CD14-positive monocyte (primary cell): ENCODE measurements at regions not wholly inside any gene's neighbourhood (a gene's known extent, or its start where the extent isn't known, plus 50 kb on each side); places are given as distances from the start of the nearest gene placed in this dataset.
"Not testable (repeated sequence)": the region's sequence is repeated elsewhere in the genome, so short reads cannot be mapped to it uniquely, and the experiment has no call there.

Experiments used
- DNase-seq, 3 donors: peaks; one replicate each; pipeline ENCODE4 v3.0.0-alpha.2; 2011 to 2022
- H2AFZ ChIP-seq: 2 replicates; pipeline ENCODE4 v1.6.0; 2012; ENCODE audit warnings: mild to moderate bottlenecking, low read depth, low read length, inconsistent platforms; ENCODE audit not compliant: insufficient read depth, poor library complexity, severe bottlenecking
- H3K27ac ChIP-seq, 2 donors: 1 replicate in 1 of 2; 2 replicates in 1 of 2; pipeline ENCODE4 v1.5.1; 2012 to 2013; ENCODE audit warnings: low read length in 2 of 2, control low read depth in 1 of 2, inconsistent platforms in 1 of 2, low read depth in 1 of 2, mild to moderate bottlenecking in 1 of 2
- H3K27me3 ChIP-seq, 2 donors: one replicate each; pipeline versions ENCODE4 v1.6.0 to v1.6.1; 2011 to 2013; ENCODE audit warnings: low read length in 2 of 2; ENCODE audit not compliant: control insufficient read depth in 2 of 2, insufficient read depth in 2 of 2
- H3K36me3 ChIP-seq, 2 donors: replicated peaks in 1 of 2; 1 replicate in 1 of 2; 2 replicates in 1 of 2; pipeline versions ENCODE4 v1.5.1 to v1.6.1; 2012 to 2013; ENCODE audit warnings: low read length in 2 of 2, control low read depth in 1 of 2, inconsistent platforms in 1 of 2, mild to moderate bottlenecking in 1 of 2; ENCODE audit not compliant: insufficient read depth in 2 of 2, control insufficient read depth in 1 of 2
- H3K4me1 ChIP-seq, 2 donors: 1 replicate in 1 of 2; 2 replicates in 1 of 2; pipeline versions ENCODE4 v1.5.1 to v1.6.1; 2012 to 2013; ENCODE audit warnings: low read length in 2 of 2, control low read depth in 1 of 2, inconsistent platforms in 1 of 2, mild to moderate bottlenecking in 1 of 2, moderate library complexity in 1 of 2; ENCODE audit not compliant: insufficient read depth in 2 of 2, control insufficient read depth in 1 of 2
- H3K4me2 ChIP-seq: replicated peaks from 2 replicates; pipeline ENCODE3; 2012; ENCODE audit warnings: low read length, moderate library complexity, mild to moderate bottlenecking; ENCODE audit not compliant: poor library complexity, severe bottlenecking; ENCODE audit errors: extremely low read depth
- H3K4me3 ChIP-seq, 3 experiments: fragments of 200-600 bp in 1 of 3; sonication (generic) in 1 of 3; replicated peaks in 1 of 3; 1 replicate in 2 of 3; 2 replicates in 1 of 3; pipeline ENCODE4 v1.5.1; 2011 to 2013; ENCODE audit warnings: low read length in 3 of 3, mild to moderate bottlenecking in 3 of 3, control low read depth in 2 of 3, low read depth in 2 of 3, inconsistent platforms in 1 of 3, moderate library complexity in 1 of 3
- H3K79me2 ChIP-seq: 2 replicates; pipeline ENCODE4 v1.6.0; 2012; ENCODE audit warnings: mild to moderate bottlenecking, control low read depth, inconsistent platforms, low read length, moderate library complexity; ENCODE audit not compliant: insufficient read depth
- H3K9ac ChIP-seq: 2 replicates; pipeline ENCODE4 v1.6.0; 2017; ENCODE audit warnings: low read length, mild to moderate bottlenecking; ENCODE audit not compliant: insufficient read depth, poor library complexity, severe bottlenecking
- H3K9me3 ChIP-seq, 2 donors: replicated peaks in 1 of 2; 1 replicate in 1 of 2; 2 replicates in 1 of 2; pipeline versions ENCODE4 v1.5.1 to v1.6.1; 2012 to 2013; ENCODE audit warnings: low read length in 2 of 2, control low read depth in 1 of 2; ENCODE audit not compliant: control insufficient read depth in 1 of 2, insufficient read depth in 1 of 2
- H4K20me1 ChIP-seq: 2 replicates; pipeline ENCODE4 v1.6.0; 2012; ENCODE audit warnings: mild to moderate bottlenecking, low read length, control low read depth, moderate library complexity; ENCODE audit not compliant: insufficient read depth
- H3K27ac Mint-ChIP-seq, 7 donors: one replicate each; pipeline ENCODE4 v1.8.0; 2020; ENCODE audit warnings: mild to moderate bottlenecking in 7 of 7, mixed read lengths in 7 of 7, moderate library complexity in 6 of 7, inconsistent platforms in 2 of 7
- H3K27me3 Mint-ChIP-seq, 3 donors: one replicate each; pipeline ENCODE4 v1.8.0; 2021 to 2022; ENCODE audit warnings: low read depth in 3 of 3, mild to moderate bottlenecking in 3 of 3, mixed read lengths in 3 of 3, moderate library complexity in 3 of 3, inconsistent platforms in 1 of 3
- H3K36me3 Mint-ChIP-seq, 2 donors: one replicate each; pipeline ENCODE4 v1.8.0; 2020; ENCODE audit warnings: mixed read lengths in 2 of 2, inconsistent platforms in 1 of 2, mild to moderate bottlenecking in 1 of 2
- H3K4me1 Mint-ChIP-seq: one replicate; pipeline ENCODE4 v1.8.0; 2020; ENCODE audit warnings: mild to moderate bottlenecking, mixed read lengths
- H3K4me3 Mint-ChIP-seq, 2 donors: one replicate each; pipeline ENCODE4 v1.8.0; 2020; ENCODE audit warnings: mild to moderate bottlenecking in 2 of 2, mixed read lengths in 2 of 2, moderate library complexity in 1 of 2
- H3K9me3 Mint-ChIP-seq, 7 donors: one replicate each; pipeline ENCODE4 v1.8.0; 2020 to 2022; ENCODE audit warnings: mixed read lengths in 7 of 7, mild to moderate bottlenecking in 6 of 7, moderate library complexity in 6 of 7, inconsistent platforms in 2 of 7
- WGBS: methylation state at CpG from one replicate; pipeline ENCODE4 v1.1.5; 2013; ENCODE audit warnings: missing lambda C conversion rate; ENCODE audit not compliant: insufficient coverage; 5-methylcytosine and 5-hydroxymethylcytosine counted together
- intact Hi-C, 2 donors: fragments of 100-400 bp; cut with micrococcal nuclease; formaldehyde crosslinking; loops; one replicate each; pipeline versions ENCODE4 v1.15.0 to v1.15.1; 2023
- TF ChIP-seq, protein P1 (sequence below): fragments of 200-600 bp; IDR thresholded peaks from one replicate; pipeline ENCODE4 v1.8.0; 2022; ENCODE audit warnings: antibody characterized with exemption, mild to moderate bottlenecking

GRCh38 chr5:92659246-92659645 lies 921.8 kb downstream of the NR2F1-AS1 start:
- Mint-ChIP-seq H3K4me1 (no peaks in the 10 kb centered on the region), H3K27me3 (peaks cover 0 to 4% (median 0%) of the 10 kb centered on the region in 3 donors), H3K27ac (no peak overlapping the region), H3K9me3 (peaks cover 0 to 4% (median 1%) of the 10 kb centered on the region in 7 donors), H3K36me3 (no peaks in the 10 kb centered on the region), H3K4me3 (no peak overlapping the region)
- intact Hi-C loops: no loop called here
- Histone ChIP-seq H3K4me3 (no peak overlapping the region), H4K20me1 (no peaks in the 10 kb centered on the region), H3K79me2 (no peaks in the 10 kb centered on the region), H3K27ac (no peak overlapping the region), H3K36me3 (no peaks in the 10 kb centered on the region), H3K9me3 (no peaks in the 10 kb centered on the region), H3K4me2 (no peak overlapping the region), H3K27me3 (no peaks in the 10 kb centered on the region), H2AFZ (no peak overlapping the region), H3K9ac (no peak overlapping the region), H3K4me1 (no peaks in the 10 kb centered on the region)
- no peak for DNase-seq
- TF ChIP-seq, protein P1, sequence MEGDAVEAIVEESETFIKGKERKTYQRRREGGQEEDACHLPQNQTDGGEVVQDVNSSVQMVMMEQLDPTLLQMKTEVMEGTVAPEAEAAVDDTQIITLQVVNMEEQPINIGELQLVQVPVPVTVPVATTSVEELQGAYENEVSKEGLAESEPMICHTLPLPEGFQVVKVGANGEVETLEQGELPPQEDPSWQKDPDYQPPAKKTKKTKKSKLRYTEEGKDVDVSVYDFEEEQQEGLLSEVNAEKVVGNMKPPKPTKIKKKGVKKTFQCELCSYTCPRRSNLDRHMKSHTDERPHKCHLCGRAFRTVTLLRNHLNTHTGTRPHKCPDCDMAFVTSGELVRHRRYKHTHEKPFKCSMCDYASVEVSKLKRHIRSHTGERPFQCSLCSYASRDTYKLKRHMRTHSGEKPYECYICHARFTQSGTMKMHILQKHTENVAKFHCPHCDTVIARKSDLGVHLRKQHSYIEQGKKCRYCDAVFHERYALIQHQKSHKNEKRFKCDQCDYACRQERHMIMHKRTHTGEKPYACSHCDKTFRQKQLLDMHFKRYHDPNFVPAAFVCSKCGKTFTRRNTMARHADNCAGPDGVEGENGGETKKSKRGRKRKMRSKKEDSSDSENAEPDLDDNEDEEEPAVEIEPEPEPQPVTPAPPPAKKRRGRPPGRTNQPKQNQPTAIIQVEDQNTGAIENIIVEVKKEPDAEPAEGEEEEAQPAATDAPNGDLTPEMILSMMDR: no peak

GRCh38 chr5:92654601-92655000 lies 926.4 kb downstream of the NR2F1-AS1 start:
- H3K79me2 ChIP-seq, H3K4me1 ChIP-seq, DNase-seq, H3K9me3 ChIP-seq, H3K4me1 Mint-ChIP-seq, H3K9me3 Mint-ChIP-seq, intact Hi-C loops, H2AFZ ChIP-seq, H3K27me3 ChIP-seq, H3K9ac ChIP-seq, H3K27me3 Mint-ChIP-seq, H3K4me3 ChIP-seq, H3K36me3 Mint-ChIP-seq, H3K27ac ChIP-seq, H3K36me3 ChIP-seq, H4K20me1 ChIP-seq, H3K4me3 Mint-ChIP-seq, H3K4me2 ChIP-seq: not testable (repeated sequence)
- H3K27ac Mint-ChIP-seq: peak overlapping the region in 1 of 7 donors; percentile 40
- WGBS: no CpG with 5 or more reads among the region's 3 CpGs
